Fibroblast of mammary gland (primary cell): ENCODE measurements at regions not wholly inside any gene's neighbourhood (a gene's known extent, or its start where the extent isn't known, plus 50 kb on each side); places are given as distances from the start of the nearest gene placed in this dataset.

ENCODE experiments used
- DNase-seq: peaks from one replicate; pipeline ENCODE4 v3.0.0-alpha.2; 2010; ENCODE audit warnings: low read depth
- H3K4me3 ChIP-seq: 2 replicates; pipeline ENCODE4 v1.5.1; 2011; ENCODE audit warnings: low read depth, mild to moderate bottlenecking, low read length, moderate library complexity; ENCODE audit not compliant: control insufficient read depth
- TF ChIP-seq, protein P1 (sequence below): conservative IDR thresholded peaks from 2 replicates; pipeline ENCODE4 v1.5.1; 2011; ENCODE audit warnings: low read depth, low read length, inconsistent platforms; ENCODE audit not compliant: control insufficient read depth, insufficient read depth

DNA sequence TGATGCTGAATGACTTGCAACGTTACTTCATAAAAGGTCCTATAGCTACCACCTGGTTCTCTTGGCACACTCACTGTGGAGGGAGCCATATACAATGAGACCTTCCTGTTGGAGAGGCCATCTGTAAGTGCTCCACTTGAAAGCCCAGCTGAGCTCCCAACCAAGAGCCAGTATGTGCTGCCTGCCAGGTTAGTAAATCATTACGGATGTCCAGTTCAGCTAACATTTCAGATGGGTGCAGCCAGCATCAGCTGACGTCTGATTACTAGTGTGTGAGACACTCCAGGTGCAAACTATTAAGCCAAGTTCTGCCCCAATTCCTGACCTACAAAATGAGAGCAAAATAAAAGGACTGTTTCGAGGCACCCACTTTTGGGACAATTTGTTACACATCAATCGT, 274.4 kb upstream of the ROBO2 start:
- TF ChIP-seq, protein P1, sequence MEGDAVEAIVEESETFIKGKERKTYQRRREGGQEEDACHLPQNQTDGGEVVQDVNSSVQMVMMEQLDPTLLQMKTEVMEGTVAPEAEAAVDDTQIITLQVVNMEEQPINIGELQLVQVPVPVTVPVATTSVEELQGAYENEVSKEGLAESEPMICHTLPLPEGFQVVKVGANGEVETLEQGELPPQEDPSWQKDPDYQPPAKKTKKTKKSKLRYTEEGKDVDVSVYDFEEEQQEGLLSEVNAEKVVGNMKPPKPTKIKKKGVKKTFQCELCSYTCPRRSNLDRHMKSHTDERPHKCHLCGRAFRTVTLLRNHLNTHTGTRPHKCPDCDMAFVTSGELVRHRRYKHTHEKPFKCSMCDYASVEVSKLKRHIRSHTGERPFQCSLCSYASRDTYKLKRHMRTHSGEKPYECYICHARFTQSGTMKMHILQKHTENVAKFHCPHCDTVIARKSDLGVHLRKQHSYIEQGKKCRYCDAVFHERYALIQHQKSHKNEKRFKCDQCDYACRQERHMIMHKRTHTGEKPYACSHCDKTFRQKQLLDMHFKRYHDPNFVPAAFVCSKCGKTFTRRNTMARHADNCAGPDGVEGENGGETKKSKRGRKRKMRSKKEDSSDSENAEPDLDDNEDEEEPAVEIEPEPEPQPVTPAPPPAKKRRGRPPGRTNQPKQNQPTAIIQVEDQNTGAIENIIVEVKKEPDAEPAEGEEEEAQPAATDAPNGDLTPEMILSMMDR, result no peak
- no peak for DNase-seq
- H3K4me3 ChIP-seq, result no peak overlapping the region

DNA sequence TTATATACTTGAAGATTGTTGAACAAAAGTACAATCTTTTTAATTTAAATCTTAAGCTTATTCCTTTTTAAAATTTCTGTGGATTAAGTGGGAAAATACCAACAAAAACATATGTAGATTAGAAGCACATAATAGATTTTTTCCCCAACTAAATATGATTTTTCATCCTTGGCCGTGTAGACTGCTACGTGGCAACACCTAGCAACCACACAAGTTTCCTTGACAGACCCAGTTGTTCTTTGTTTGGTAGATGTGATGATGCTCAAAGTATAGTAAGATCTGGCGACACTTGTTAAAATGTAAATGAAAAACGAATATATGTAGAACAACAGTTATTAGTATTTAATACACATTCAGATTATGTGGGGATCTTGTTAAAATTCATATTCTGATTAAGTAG, 271.0 kb upstream of the ROBO2 start:
- TF ChIP-seq, protein P1, result no peak
- no peak for DNase-seq
- no peak overlapping the region for H3K4me3 ChIP-seq

DNA sequence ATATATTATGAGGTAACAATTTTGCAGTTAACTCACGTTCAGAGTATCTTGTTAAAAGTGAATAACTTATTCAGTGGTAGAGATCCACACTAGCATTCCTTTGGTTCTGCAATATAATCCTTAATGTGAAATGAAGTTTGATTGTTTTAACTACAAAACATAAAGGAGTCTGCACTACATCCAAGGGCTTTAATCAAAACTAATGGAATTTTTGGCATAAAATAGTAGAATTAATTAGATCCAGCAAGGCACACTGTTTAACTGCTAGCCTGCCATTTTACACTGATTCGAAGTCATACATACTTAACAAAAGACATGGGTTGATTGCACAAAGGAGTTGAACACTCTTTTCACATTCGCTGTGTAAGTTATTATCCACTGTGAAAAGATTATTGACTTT, 263.0 kb upstream of the ROBO2 start:
- no peak overlapping the region for H3K4me3 ChIP-seq
- TF ChIP-seq, protein P1, result no peak
- no peak for DNase-seq

DNA sequence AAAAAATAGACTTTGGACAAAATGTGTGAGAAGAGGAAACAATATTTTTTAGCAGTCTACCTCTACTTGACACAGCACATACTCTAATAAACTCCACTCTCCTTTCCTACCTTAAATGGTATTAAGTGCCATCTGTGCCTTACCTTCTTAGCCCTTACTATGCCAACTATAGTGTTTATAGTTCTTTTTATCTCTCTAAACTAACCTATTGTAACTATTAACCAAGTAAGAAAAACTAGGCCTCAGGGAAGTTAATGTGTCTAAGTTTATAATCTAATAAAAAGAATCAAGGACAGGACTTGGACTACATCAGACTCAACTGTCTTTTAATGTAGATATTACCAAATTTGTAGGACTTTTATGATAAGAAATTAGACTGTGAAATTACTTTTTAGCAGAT, 251.7 kb upstream of the ROBO2 start:
- TF ChIP-seq, protein P1, result no peak
- H3K4me3 ChIP-seq, result no peak overlapping the region
- no peak for DNase-seq

DNA sequence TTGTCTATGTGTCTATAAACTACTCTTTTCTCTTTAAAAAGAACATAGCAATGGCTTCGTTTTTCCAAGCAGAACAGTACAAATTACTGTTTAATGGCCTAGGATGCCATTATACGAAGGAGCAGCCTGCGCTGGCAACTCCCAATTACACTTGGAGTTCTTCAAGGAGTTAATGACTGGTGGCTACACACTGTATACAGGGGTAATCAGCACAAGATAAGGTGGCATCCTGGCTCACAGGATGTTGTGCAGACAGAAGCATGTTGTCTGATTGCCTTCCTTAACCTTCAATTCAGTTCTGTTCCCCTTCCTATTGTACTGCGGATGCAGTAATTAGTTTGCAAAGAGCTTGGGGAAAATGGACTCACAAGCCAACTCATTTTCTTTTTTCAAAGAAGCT, 250.7 kb upstream of the ROBO2 start:
- no peak for DNase-seq
- TF ChIP-seq, protein P1, result no peak
- no peak overlapping the region for H3K4me3 ChIP-seq

DNA sequence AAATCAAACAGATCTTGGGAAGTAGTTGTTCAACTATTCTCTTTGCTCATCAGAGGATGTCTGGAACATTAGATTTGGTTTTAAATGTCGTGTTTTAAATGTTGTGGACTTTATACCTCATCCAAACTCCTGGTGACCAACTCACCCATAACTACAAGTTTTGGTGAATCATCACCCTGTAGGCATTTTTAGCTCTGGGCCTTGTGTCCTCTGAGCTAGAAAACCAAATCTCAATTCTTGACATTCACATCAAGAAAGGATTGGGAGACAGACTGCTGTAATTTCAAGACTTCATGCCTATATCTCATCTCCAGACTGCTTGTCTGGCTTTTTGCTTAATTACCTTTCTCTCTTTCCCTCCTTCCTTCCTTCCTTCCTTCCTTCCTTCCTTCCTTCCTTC, 228.5 kb upstream of the ROBO2 start:
- TF ChIP-seq, protein P1, result no peak
- no peak for DNase-seq
- no peak overlapping the region for H3K4me3 ChIP-seq

DNA sequence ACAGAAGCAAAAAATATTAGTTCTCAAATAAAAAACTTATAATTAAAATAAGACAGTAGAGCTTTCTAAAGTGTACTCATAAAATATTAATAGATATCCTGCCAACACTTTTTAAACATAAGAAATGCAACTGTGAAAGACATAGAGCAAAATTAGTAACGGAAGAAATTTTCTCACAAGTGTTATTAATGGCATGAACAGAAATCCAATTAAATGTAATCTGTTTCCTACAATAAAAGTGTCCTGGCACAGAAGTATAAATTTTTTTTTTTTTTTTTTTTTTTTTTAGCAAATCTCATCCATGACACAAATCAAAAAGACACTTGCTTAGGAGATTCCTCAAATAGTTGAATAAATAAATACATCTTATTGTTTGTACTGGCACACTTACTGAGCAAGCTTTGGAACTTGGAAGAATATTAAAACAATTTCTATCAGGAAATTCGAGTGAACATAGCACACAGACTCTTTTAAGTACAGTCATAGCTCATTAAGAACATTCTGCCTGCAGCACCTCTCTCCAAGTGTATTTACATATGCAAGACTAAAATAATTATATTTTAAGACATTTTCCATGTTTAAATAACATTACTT, 227.2 kb upstream of the ROBO2 start:
- no peak for DNase-seq
- TF ChIP-seq, protein P1, result no peak

More for the DNA sequence above, 227.2 kb upstream of the ROBO2 start:
- no peak overlapping the region for H3K4me3 ChIP-seq
